GM19099 (cell line): ENCODE measurements at regions not wholly inside any gene's neighbourhood (a gene's known extent, or its start where the extent isn't known, plus 50 kb on each side); places are given as distances from the start of the nearest gene placed in this dataset.

Experiments used
- POLR2A ChIP-seq: IDR thresholded peaks from 3 replicates; pipeline ENCODE4 v1.6.1; 2011; ENCODE audit warnings: low read depth; ENCODE audit not compliant: insufficient read length; ENCODE audit errors: extremely low read depth

DNA sequence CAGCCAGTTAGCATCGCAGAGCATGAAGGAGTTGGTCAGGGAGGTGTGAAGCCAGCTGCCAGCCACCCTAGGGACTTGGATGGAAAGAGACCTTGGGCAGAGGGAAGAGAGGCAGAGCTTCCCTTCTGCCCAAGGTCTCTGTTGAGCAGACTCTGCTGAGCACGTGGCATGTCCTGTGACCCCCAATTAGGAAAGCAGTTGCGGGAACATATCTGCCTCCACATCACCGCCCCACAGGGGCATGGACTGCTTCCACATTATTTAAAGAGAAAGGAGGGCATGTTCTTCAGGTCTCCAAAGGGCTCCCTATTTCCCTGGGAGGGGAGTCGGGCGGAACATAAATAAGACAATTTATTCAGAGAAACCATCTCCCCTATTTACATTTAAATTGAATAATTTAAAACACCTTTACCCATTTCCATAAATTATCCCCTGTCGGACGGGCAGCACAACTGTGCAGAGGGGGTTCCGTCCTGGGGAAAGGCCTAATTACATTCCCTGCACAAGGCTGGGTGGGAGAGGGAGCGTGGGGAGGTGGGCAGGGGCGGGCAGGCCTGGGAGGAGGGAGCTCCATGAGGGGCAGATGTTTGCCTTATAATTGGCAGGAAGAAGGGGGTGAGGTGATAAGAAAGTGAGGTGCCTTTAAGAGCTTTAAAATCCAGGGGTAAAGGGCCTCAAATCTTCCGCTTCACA, 88.8 kb upstream of the THY1 start:
- TF ChIP-seq POLR2A: no peak

DNA sequence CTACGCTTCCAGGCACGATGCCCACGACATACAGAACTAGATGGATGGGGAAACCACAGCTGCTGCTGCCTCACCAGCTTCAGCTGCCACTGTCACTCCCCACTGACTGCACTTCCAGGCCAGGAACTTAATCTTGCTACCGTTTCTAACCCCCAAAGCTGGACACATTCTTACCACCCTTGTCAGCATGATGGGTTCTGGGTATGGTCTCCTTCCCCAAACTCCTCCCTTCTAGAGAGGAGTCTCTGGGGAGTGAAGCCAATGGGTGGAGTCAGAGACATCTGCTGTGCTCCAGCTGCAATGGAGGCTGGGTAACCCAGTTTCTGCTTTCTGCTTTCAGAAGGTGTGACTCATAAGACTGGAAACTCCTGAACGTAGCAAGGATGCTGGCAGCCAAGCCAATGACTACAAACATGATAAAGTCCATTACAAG, 87.0 kb upstream of the THY1 start:
- no peak for TF ChIP-seq POLR2A

DNA sequence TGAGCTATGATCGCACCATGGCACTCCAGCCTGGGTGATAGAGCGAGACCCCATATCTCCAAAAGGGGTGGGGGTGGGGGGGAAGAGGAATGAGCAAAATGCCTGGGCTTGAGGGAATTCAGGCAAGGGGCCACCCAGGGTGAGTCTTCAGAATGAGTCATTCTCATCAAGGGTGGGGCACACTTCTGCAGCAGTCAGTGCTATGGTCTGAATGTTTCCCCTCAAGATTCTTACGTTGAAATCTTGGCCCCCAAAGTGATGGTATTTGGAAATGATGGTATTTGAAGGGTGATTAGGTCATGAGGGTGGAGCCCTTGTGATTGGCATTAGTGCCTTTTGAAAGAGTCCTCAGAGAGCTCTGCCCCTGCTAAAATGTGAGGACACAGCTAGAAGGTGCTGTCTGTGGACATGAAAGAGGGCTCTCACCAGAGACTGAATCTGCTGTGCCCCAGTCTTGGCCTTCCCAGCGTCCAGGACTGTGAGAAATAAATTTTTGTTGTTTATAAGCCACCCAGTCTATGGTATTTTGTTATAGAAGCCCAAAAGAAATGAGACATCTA, 86.4 kb upstream of the THY1 start:
- TF ChIP-seq POLR2A: no peak

DNA sequence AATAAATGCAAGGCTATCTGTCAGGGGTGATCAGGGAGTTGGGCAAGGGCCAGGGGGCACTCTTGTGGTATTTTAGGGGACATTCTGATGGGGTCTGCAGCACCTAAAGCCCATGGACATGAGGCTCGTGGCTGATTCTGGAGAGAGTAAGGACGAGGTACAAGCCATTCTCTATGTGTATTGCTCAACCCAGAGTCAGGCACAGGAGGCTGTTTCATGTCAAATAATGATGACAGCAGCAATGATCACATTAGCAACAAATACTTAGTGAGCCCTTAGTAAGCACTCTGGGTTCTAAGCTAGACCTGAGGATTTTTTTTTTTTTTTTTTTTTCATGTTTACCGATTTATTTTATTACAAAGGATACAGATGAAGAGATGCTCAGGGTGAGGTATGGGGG, 83.5 kb upstream of the THY1 start:
- no peak for TF ChIP-seq POLR2A

DNA sequence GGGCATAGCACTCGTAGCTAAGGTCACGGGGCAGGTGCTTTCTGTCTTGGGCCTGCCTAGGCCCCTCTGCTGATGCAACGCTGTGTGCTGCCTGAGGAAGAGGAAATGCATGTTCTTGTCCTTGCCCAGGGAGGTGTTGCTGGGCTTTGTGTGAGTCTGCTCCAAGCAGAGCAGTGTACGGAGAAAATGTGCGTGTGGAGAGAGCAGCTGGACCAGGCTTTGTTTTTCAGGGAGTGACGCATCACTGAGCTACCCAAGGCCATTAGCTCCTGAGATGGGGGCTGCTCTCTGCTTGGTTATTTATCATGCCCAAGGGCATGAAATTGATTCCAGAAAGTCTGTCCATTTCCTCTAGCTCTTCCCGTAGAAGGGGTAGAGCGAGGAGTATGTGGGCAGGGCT, 82.9 kb upstream of the THY1 start:
- TF ChIP-seq POLR2A: no peak

DNA sequence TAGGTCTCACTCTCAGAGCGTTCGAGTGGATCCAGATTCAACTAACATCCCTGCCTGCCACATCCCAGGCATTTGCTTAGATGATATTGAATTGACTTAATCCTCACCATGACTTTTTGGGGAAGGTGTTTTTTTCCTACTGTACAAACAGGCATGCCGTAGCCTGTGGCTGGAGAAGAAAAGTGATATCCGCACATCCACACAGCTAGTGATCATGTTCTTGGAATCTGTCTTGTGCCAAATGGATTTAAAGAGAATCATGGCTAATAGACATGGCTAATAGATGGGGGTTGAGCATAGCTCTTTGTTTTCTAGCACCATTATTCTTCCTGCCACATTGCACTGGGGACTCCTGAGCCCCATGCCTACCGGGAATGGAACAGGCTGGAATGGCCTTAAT, 82.1 kb upstream of the THY1 start:
- TF ChIP-seq POLR2A: no peak

DNA sequence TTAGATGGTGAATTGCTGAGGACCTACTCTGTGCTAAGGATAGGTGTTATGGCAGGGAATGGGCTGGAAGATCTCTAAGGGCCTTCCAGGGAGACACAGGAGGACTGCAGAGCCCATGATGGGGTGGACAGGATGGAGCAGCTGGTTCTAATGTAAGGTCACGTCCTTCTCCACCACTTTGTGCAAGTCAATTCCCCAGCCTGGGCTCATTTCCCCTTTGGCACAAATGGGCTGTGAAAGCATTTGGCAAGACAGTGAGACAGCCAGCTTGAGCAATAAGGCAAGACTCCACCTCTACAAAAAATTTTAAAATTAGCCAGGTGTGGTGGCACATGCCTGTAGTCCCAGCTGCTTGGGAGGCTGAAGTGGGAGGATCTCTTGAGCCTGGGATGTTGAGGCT, 81.4 kb upstream of the THY1 start:
- TF ChIP-seq POLR2A: no peak

DNA sequence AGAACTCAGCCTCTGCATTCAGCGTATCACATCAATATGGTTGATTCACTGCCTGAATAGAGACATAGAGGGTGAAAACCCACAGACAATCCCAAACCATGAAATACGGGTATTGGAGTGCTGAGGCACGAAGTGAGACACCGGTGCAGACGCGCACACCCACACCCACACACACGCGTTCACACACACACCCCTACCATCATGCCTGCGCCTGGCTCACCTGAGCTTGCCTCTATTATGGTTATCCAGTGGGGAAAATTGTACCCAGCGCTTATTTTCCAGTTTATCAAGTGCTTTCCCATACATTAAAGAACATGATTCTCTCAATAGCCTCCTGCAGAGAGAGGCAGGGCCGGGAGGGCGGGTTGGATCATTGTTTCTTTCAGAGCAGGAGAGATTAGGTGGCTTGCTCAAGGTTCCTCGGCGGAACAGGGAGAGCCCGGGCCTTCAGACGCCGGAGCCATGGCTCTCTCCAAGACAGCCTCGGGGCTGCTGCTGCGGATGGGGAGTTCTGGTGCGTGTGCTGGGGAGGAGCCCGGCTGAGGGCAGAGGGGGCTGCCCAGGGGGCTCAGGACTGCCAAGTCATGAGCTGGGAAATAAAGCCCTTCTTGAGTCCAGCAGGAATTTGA, 78.9 kb upstream of the THY1 start:
- TF ChIP-seq POLR2A: no peak

DNA sequence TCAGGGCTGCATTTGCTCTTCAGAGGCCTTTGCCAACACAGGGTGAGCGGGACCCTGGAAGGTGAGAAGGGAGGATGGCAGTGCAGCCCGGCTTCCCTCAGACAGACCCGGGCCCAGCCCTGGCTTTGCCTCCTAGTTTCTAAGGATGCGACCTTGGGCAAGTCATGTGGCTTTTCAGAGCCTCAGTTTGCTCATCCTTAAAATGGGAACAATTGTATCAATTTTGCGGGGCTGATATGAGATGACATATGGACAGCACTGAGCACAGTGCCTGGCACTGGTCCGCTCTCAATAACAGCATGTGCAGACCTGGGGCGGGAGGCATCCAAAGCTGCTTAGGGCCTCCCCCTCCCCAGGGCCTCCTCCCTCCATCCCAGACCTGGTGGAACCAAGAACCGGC, 74.7 kb upstream of the THY1 start:
- TF ChIP-seq POLR2A: no peak

DNA sequence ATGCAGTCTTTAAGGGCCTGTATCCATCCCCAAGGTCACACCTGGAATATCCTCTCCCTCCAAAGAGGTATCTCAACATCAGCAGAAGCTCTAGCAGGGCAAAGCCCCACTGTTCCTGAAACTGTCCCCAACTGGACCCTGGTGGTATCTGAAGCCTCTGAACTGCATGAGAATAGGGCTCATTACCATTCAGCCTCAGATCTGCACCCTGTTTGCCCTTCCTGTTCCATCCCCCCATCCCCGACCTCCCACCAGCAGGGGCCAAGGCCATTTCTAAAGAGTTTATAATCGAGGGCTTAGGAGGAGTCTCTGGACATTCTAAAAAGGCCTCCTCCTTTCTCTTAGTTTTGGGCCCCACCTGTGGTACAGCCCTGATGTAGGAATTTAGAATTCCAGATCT, 74.0 kb upstream of the THY1 start:
- no peak for TF ChIP-seq POLR2A

DNA sequence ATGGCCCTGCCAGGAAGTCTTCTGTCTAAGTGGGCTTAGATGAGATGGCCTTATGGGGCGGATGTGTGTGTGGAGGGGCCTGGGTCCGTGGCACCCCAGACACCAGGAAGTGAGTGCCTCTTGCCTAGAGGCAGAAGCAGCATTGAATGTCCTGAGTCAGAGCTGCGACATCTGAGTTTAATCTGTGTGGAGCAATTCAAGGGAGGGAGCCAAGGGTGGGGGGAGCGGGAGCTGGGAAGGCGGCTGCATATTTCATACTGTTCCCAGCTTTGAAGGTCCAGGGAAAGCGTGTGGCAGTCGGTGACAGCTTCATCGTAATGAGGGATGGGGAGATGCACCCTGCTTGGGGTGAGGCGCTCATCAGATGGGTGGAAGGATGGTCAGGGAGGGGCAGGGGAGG, 73.5 kb upstream of the THY1 start:
- no peak for TF ChIP-seq POLR2A

DNA sequence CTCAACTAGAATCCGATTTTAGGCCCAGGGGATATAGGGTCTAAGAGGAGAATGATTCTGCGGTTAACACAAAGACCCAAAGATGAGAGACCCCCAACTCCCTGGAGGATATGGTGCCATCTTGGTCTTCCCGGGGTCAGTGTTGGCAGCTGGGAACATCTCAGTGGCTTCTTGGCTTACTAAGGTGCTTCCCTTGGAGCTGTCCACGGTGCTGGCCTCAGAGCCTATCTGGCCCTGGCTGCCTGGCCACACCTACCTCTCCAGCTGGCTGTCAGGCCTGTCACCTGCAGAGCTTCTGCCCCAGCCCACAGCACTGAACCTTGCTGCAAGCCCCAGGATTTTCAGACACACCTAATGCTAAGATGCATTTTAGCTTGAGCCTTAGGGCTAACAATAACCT, 70.7 kb upstream of the THY1 start:
- TF ChIP-seq POLR2A: no peak

DNA sequence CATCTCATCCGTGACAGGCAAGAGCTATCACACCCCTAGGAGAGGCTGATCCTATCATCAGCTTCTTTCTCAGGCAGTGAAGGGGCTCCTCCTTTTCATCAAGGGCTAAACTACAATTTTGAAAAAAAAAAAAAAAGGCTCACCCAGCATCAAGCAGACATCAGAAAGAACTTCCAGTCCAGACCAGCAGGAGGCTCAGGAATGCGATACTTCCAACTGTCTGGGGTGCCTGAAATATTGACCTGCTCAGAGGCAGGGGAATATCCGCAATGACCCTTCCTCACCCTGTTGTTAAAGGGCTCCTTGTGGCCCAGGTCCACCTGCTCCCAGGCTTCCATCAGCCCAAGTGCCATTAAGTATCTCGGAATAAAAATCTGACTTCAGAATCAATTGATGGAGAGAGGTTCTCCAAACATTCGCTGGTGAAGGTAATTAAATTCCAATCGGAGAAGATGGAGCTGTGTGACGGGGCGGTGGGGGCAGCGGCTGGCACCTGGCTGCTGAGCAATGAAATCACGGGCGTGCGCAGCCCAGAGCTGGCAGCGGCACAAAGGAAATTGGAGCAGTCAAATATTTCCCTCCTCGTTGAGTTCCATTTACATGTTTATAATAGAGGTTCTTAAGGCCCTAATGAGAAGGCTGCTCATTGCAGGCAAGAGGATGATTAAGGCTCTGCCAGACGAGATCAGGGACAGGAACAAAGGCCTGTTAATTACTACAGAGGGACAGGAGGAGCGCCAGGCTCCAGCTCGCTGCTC, 69.0 kb upstream of the THY1 start:
- no peak for TF ChIP-seq POLR2A

DNA sequence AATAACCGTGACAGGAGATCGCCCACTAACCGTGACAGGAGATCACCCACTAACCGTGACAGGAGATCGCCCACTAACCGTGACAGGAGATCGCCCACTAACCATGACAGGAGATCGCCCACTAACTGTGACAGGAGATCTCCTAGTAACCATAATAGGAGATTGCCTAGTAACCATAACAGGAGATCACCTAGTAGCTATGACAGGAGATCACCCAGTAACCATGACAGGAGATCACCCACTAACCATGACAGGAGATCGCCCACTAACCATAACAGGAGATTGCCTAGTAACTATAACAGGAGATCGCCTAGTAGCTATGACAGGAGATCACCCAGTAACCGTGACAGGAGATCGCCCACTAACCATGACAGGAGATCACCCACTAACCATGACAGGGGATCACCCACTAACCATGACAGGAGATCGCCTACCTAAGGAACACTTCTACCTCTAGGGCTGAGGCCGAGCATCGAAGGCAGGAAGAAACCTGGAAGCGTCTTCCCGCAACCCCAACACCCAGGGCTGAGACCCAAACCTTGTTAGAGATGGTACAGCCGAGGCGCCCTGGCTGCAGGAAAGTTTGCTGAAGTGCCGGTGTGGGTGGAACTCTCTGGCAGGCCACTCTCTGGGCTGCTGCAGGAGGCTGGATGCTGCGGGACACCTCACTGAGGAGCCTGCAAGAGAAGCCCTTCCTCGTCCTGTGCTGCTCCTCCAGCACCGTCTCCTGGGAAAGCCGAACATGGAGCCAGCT, 67.5 kb upstream of the THY1 start:
- no peak for TF ChIP-seq POLR2A

DNA sequence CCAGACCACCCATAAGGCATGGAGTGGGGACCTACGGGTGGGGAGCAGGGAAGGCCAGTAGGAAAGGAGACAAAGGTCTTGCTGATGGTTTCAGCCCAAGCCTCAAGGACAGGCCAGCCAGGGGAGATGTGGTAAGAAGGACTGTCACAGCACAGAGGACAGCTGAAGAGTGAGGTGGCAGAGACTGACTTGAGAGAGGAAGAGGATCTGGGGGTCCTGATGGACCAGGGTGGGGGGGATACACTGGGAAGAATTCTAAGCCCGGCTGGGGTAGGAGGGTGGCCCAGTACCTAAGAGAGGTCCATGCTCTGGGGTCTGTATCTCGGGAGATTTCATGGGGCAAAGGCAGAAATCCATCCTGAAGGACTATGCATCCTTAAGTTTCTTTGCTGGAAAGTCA, 66.1 kb upstream of the THY1 start:
- TF ChIP-seq POLR2A: no peak
